HG02840 (cell line): ENCODE measurements at regions not wholly inside any gene's neighbourhood (a gene's known extent, or its start where the extent isn't known, plus 50 kb on each side); places are given as distances from the start of the nearest gene placed in this dataset.

Experiments used
- ATAC-seq: cut with Tn5 transposase; IDR thresholded peaks from one replicate; pipeline ENCODE4 v1.9.1; 2021; ENCODE audit warnings: mild to moderate bottlenecking, moderate library complexity, moderate number of reproducible peaks; ENCODE audit not compliant: unreplicated experiment, low FRiP score

GRCh38 chr12:93100610-93101009, 171.5 kb upstream of the EEA1 start:
- ATAC-seq, result no peak

GRCh38 chr12:93101367-93101766, 172.3 kb upstream of the EEA1 start:
- no peak for ATAC-seq

- no peak for ATAC-seq
These were observed 173.2 kb upstream of the EEA1 start for GRCh38 chr12:93102312-93102711.

GRCh38 chr12:93102744-93103143, 173.6 kb upstream of the EEA1 start:
- ATAC-seq, result no peak

- no peak for ATAC-seq
These were observed 174.1 kb upstream of the EEA1 start for GRCh38 chr12:93103154-93103553.

- no peak for ATAC-seq
These were observed 175.4 kb upstream of the EEA1 start for GRCh38 chr12:93104535-93104934.

- no peak for ATAC-seq
These were observed 177.8 kb upstream of the EEA1 start for GRCh38 chr12:93106910-93107309.

GRCh38 chr12:93107514-93108312, 178.6 kb upstream of the EEA1 start:
- ATAC-seq, result no peak

GRCh38 chr12:93108985-93109384, 179.9 kb upstream of the EEA1 start:
- ATAC-seq, result no peak

GRCh38 chr12:93109551-93110203, 180.6 kb upstream of the EEA1 start:
- no peak for ATAC-seq

- ATAC-seq, result no peak
These were observed 182.7 kb upstream of the EEA1 start for GRCh38 chr12:93111773-93112172.

GRCh38 chr12:93113317-93114006, 184.4 kb upstream of the EEA1 start:
- no peak for ATAC-seq

- ATAC-seq, result no peak
These were observed 186.1 kb upstream of the EEA1 start for GRCh38 chr12:93115198-93115601.

GRCh38 chr12:93115646-93116045, 186.6 kb upstream of the EEA1 start:
- ATAC-seq, result no peak

- ATAC-seq, result no peak
These were observed 187.5 kb upstream of the EEA1 start for GRCh38 chr12:93116632-93117031.

GRCh38 chr12:93121729-93122488, 192.8 kb upstream of the EEA1 start:
- no peak for ATAC-seq

- no peak for ATAC-seq
These were observed 193.5 kb upstream of the EEA1 start for GRCh38 chr12:93122569-93123091.

GRCh38 chr12:93125126-93125525, 196.0 kb upstream of the EEA1 start:
- no peak for ATAC-seq

- no peak for ATAC-seq
These were observed 197.0 kb upstream of the EEA1 start for GRCh38 chr12:93126069-93126474.

GRCh38 chr12:93127107-93127560, 198.0 kb upstream of the EEA1 start:
- no peak for ATAC-seq
